ENCODE measurements at regions not wholly inside any gene's neighbourhood (a gene's known extent, or its start where the extent isn't known, plus 50 kb on each side); places are given as distances from the start of the nearest gene placed in this dataset.

- TF ChIP-seq ZBTB33 (CRISPR knock-in tag; IDR thresholded peaks at IDR 0.05) (no peak), NBN (conservative IDR thresholded peaks at IDR 0.05) (no peak)
Observed at GRCh38 chr9:109923806-109924205, 143.8 kb downstream of the PALM2AKAP2 start.
